ENCODE measurements at regions not wholly inside any gene's neighbourhood (a gene's known extent, or its start where the extent isn't known, plus 50 kb on each side); places are given as distances from the start of the nearest gene placed in this dataset.

GRCh38 chr1:192438737-192439136, 121.9 kb downstream of the RGS21 start:
- ATAC-seq (no peak), DNase-seq (no peak)
- Histone ChIP-seq H3K9me3 (no peaks in the 10 kb centered on the region), H3K27me3 (peaks cover 0 to 5% (median 0%) of the 10 kb centered on the region in 7 donors), H3K36me3 (no peaks in the 10 kb centered on the region), H3K27ac (no peak overlapping the region), H3K4me3 (no peak overlapping the region), H3K4me1 (no peaks in the 10 kb centered on the region)
- 71 to 78% methylated on average over 3 of the region's 3 CpGs for WGBS, 2 donors
- intact Hi-C loops (cut with DNase I): no loop called here
- no peak for TF ChIP-seq CTCF (IDR thresholded peaks at IDR 0.05)

DNA sequence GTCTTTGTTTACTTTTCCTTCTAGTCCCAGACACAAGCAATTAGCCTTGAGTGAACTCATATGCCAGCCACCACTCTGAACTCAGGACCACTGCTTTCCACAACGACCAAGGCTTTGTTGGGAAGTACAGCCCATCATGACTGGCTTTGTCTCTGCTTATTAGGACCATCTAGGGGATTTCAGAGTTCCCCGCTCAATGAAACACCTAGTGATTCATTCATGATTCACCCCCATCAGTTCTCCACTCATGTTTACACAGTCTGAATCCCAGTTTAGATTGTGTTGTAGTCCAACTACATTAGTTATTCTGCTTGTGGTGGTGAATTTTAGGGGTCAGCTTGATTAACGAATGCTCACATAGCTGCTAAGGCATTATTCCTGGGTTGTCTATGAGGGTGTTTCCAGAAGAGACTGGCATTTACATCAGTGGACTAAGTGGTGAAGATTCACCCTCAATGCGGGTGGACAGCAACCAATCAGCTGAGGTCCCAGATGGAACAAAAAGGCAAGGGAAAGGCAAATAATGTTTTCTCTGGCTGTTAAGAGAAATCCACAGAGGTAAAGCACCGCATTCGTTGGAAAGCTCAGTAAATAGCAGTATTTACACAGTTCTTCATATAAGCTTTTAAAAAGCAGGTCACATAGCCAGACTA, 122.7 kb downstream of the RGS21 start:
- no peak overlapping the region for H3K4me3 ChIP-seq
- 87% methylated on average over 6 of the region's 6 CpGs for WGBS, 2 donors
- H3K4me1 ChIP-seq: no peaks in the 10 kb centered on the region
- no peak for TF ChIP-seq CTCF (IDR thresholded peaks at IDR 0.05)
- DNase-seq (no peak), ATAC-seq (no peak)
- peaks cover 0 to 5% (median 0%) of the 10 kb centered on the region in 7 donors for H3K27me3 ChIP-seq
- no peaks in the 10 kb centered on the region for H3K36me3 ChIP-seq
- no peak overlapping the region for H3K27ac ChIP-seq
- no peaks in the 10 kb centered on the region for H3K9me3 ChIP-seq
- intact Hi-C loops (cut with DNase I): loop anchor here in 2 of 10 donors (10.0 kb wide), 1 partner anchor 445 kb away; no protein-coding TSS in a partner anchor

- Histone ChIP-seq H3K4me1 (no peaks in the 10 kb centered on the region), H3K9me3 (no peaks in the 10 kb centered on the region), H3K27me3 (peaks cover 0 to 9% (median 0%) of the 10 kb centered on the region in 7 donors), H3K36me3 (no peaks in the 10 kb centered on the region), H3K4me3 (no peak overlapping the region), H3K27ac (no peak overlapping the region)
- intact Hi-C loops (cut with DNase I): loop anchor here in 2 of 10 donors (10.0 kb wide), 1 partner anchor 447 kb away; no protein-coding TSS in a partner anchor
- WGBS, 2 donors: 73 to 81% methylated on average over 3 of the region's 3 CpGs
- ATAC-seq (no peak), DNase-seq (no peak)
- TF ChIP-seq CTCF (IDR thresholded peaks at IDR 0.05): no peak
These were observed 124.7 kb downstream of the RGS21 start for GRCh38 chr1:192441492-192441891.

- ATAC-seq: no peak
- 38 to 55% methylated on average over 2 of the region's 2 CpGs for WGBS, 2 donors
These were observed 125.9 kb downstream of the RGS21 start for GRCh38 chr1:192442736-192443135.

More at GRCh38 chr1:192442736-192443135, 125.9 kb downstream of the RGS21 start:
- no peak for TF ChIP-seq CTCF (IDR thresholded peaks at IDR 0.05)
- H3K27me3 ChIP-seq: peaks cover 0 to 9% (median 0%) of the 10 kb centered on the region in 7 donors
- H3K9me3 ChIP-seq: no peaks in the 10 kb centered on the region
- no peak overlapping the region for H3K4me3 ChIP-seq
- intact Hi-C loops (cut with DNase I): loop anchor here in 2 of 10 donors (10.0 kb wide), 1 partner anchor 448 kb away; no protein-coding TSS in a partner anchor
- DNase-seq: no peak
- H3K36me3 ChIP-seq: no peaks in the 10 kb centered on the region
- no peaks in the 10 kb centered on the region for H3K4me1 ChIP-seq
- H3K27ac ChIP-seq: no peak overlapping the region

Measured in heart right ventricle (tissue), 16 donors.